Fibroblast of skin of back (primary cell): ENCODE measurements at regions not wholly inside any gene's neighbourhood (a gene's known extent, or its start where the extent isn't known, plus 50 kb on each side); places are given as distances from the start of the nearest gene placed in this dataset.
"Not testable (repeated sequence)": the region's sequence is repeated elsewhere in the genome, so short reads cannot be mapped to it uniquely, and the experiment has no call there.

Experiments
- DNase-seq: peaks from one replicate; pipeline ENCODE4 v3.0.0-alpha.2; 2013

GRCh38 chr4:95898226-95898625 is 58.3 kb downstream of the PDHA2 start:
- DNase-seq, result no peak

GRCh38 chr4:95909211-95909610 is 69.3 kb downstream of the PDHA2 start:
- no peak for DNase-seq

- DNase-seq, result no peak
Observed at GRCh38 chr4:95910749-95911148, 70.9 kb downstream of the PDHA2 start.

GRCh38 chr4:95921470-95921869 is 81.6 kb downstream of the PDHA2 start:
- no peak for DNase-seq

GRCh38 chr4:95929448-95930064 is 89.7 kb downstream of the PDHA2 start:
- DNase-seq, result peak; percentile 2

- no peak for DNase-seq
Observed at GRCh38 chr4:95939141-95939540, 99.2 kb downstream of the PDHA2 start.

GRCh38 chr4:95949136-95949765 is 109.4 kb downstream of the PDHA2 start:
- peak; percentile 24 for DNase-seq

- DNase-seq, result no peak
Observed at GRCh38 chr4:95949808-95950207, 109.9 kb downstream of the PDHA2 start.

GRCh38 chr4:95952538-95952937 is 112.6 kb downstream of the PDHA2 start:
- DNase-seq, result not testable (repeated sequence)

- no peak for DNase-seq
Observed at GRCh38 chr4:95956094-95956493, 116.2 kb downstream of the PDHA2 start.

GRCh38 chr4:95957054-95957453 is 117.2 kb downstream of the PDHA2 start:
- no peak for DNase-seq

GRCh38 chr4:95957759-95958158 is 117.9 kb downstream of the PDHA2 start:
- no peak for DNase-seq

- no peak for DNase-seq
Observed at GRCh38 chr4:95959182-95959581, 119.3 kb downstream of the PDHA2 start.

GRCh38 chr4:95959633-95960032 is 119.7 kb downstream of the PDHA2 start:
- DNase-seq, result no peak

GRCh38 chr4:95963456-95963855 is 123.6 kb downstream of the PDHA2 start:
- DNase-seq, result no peak

GRCh38 chr4:95979961-95980876 is 140.3 kb downstream of the PDHA2 start:
- no peak for DNase-seq

- no peak for DNase-seq
Observed at GRCh38 chr4:95980877-95981360, 141.0 kb downstream of the PDHA2 start.

GRCh38 chr4:95981591-95981990 is 141.7 kb downstream of the PDHA2 start:
- DNase-seq, result no peak

GRCh38 chr4:95982516-95982915 is 142.6 kb downstream of the PDHA2 start:
- no peak for DNase-seq

GRCh38 chr4:95984081-95984480 is 144.2 kb downstream of the PDHA2 start:
- DNase-seq, result no peak

- DNase-seq, result no peak
Observed at GRCh38 chr4:95985051-95985450, 145.2 kb downstream of the PDHA2 start.

- DNase-seq, result peak; percentile 10
Observed at GRCh38 chr4:95985791-95986550, 146.1 kb downstream of the PDHA2 start.

GRCh38 chr4:95987851-95988250 is 148.0 kb downstream of the PDHA2 start:
- no peak for DNase-seq
